Skeletal muscle tissue (tissue), 3 donors: ENCODE measurements at regions not wholly inside any gene's neighbourhood (a gene's known extent, or its start where the extent isn't known, plus 50 kb on each side); places are given as distances from the start of the nearest gene placed in this dataset.

Source experiments
- H3K27ac ChIP-seq: one replicate; pipeline ENCODE4 v1.7.0; 2013; ENCODE audit warnings: mild to moderate bottlenecking, low read depth, low read length, inconsistent platforms
- H3K27me3 ChIP-seq, 3 donors: one replicate each; pipeline ENCODE4 v1.7.0; 2013; ENCODE audit warnings: low read length in 3 of 3; ENCODE audit not compliant: control insufficient read depth in 3 of 3, insufficient read depth in 3 of 3
- H3K36me3 ChIP-seq, 3 donors: one replicate each; pipeline ENCODE4 v1.7.0; 2013; ENCODE audit warnings: low read length in 3 of 3; ENCODE audit not compliant: control insufficient read depth in 3 of 3, insufficient read depth in 3 of 3
- H3K4me1 ChIP-seq, 3 donors: one replicate each; pipeline ENCODE4 v1.7.0; 2013; ENCODE audit warnings: low read length in 3 of 3, mild to moderate bottlenecking in 3 of 3; ENCODE audit not compliant: control insufficient read depth in 3 of 3, insufficient read depth in 3 of 3
- H3K4me3 ChIP-seq, 3 donors: one replicate each; pipeline ENCODE4 v1.7.0; 2013; ENCODE audit warnings: low read length in 3 of 3
- H3K9ac ChIP-seq, 3 donors: one replicate each; pipeline ENCODE4 v1.7.0; 2013; ENCODE audit warnings: low read length in 3 of 3, mild to moderate bottlenecking in 3 of 3, moderate library complexity in 2 of 3, low read depth in 1 of 3
- H3K9me3 ChIP-seq, 3 donors: one replicate each; pipeline ENCODE4 v1.7.0; 2013; ENCODE audit warnings: low read length in 3 of 3; ENCODE audit not compliant: control insufficient read depth in 3 of 3
- donor health status: Osteomylitis.

- Histone ChIP-seq H3K4me3 (no peak overlapping the region), H3K27me3 (no peaks in the 10 kb centered on the region), H3K4me1 (peaks cover 0 to 7% (median under 1%) of the 10 kb centered on the region in 3 donors), H3K36me3 (no peaks in the 10 kb centered on the region), H3K9ac (no peak overlapping the region), H3K27ac (no peak overlapping the region), H3K9me3 (no peaks in the 10 kb centered on the region)
Measured at GRCh38 chr14:54168489-54168888, 211.9 kb upstream of the BMP4 start.

GRCh38 chr14:54169254-54169924, 212.8 kb upstream of the BMP4 start:
- Histone ChIP-seq H3K4me1 (peaks cover 0 to 10% (median 8%) of the 10 kb centered on the region in 3 donors), H3K27ac (no peak overlapping the region), H3K9ac (no peak overlapping the region), H3K4me3 (no peak overlapping the region), H3K27me3 (no peaks in the 10 kb centered on the region), H3K36me3 (no peaks in the 10 kb centered on the region), H3K9me3 (no peaks in the 10 kb centered on the region)

GRCh38 chr14:54170301-54170700, 213.7 kb upstream of the BMP4 start:
- Histone ChIP-seq H3K9me3 (no peaks in the 10 kb centered on the region), H3K9ac (no peak overlapping the region), H3K27ac (no peak overlapping the region), H3K4me1 (peaks cover 0 to 13% (median 8%) of the 10 kb centered on the region in 3 donors), H3K4me3 (no peak overlapping the region), H3K36me3 (no peaks in the 10 kb centered on the region), H3K27me3 (no peaks in the 10 kb centered on the region)

- Histone ChIP-seq H3K36me3 (no peaks in the 10 kb centered on the region), H3K9ac (no peak overlapping the region), H3K27ac (no peak overlapping the region), H3K4me3 (no peak overlapping the region), H3K4me1 (peaks cover 0 to 13% (median 8%) of the 10 kb centered on the region in 3 donors), H3K27me3 (no peaks in the 10 kb centered on the region), H3K9me3 (no peaks in the 10 kb centered on the region)
Measured at GRCh38 chr14:54172114-54172513, 215.5 kb upstream of the BMP4 start.

- Histone ChIP-seq H3K27ac (no peak overlapping the region), H3K9ac (no peak overlapping the region), H3K4me1 (peaks cover 0 to 13% (median 8%) of the 10 kb centered on the region in 3 donors), H3K4me3 (no peak overlapping the region), H3K27me3 (no peaks in the 10 kb centered on the region), H3K36me3 (no peaks in the 10 kb centered on the region), H3K9me3 (no peaks in the 10 kb centered on the region)
Measured at GRCh38 chr14:54172562-54172961, 215.9 kb upstream of the BMP4 start.

- no peaks in the 10 kb centered on the region for H3K27me3 ChIP-seq
- H3K4me1 ChIP-seq = peaks cover 0 to 13% (median 8%) of the 10 kb centered on the region in 3 donors
- H3K9ac ChIP-seq = no peak overlapping the region
- H3K27ac ChIP-seq = peak overlapping the region; percentile 32
- H3K4me3 ChIP-seq = no peak overlapping the region
- H3K9me3 ChIP-seq = no peaks in the 10 kb centered on the region
- H3K36me3 ChIP-seq = no peaks in the 10 kb centered on the region
Measured at GRCh38 chr14:54173802-54174201, 217.2 kb upstream of the BMP4 start.

DNA sequence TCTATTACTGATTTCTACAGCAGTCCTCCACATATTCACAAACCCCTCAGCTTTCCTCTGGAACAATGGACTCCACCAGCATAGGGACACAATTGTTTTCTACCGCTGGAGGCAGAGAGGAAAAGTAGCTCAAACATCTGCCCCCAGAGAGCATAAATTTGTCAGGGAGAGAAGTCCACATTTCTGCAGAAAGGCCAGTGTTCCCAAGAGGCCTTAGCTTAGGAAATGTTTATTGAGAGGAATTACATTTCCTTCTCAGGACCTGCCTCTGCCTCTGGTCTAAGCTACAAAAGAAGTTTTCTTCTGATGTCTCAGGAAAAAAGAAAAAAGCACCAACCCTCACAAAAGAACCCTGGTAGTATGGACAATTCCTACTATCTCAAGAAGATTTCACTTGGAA, 217.8 kb upstream of the BMP4 start:
- Histone ChIP-seq H3K27ac (peak overlapping the region; percentile 32), H3K27me3 (no peaks in the 10 kb centered on the region), H3K4me1 (peaks cover 0 to 13% (median 8%) of the 10 kb centered on the region in 3 donors)

GRCh38 chr14:54175298-54175942, 218.8 kb upstream of the BMP4 start:
- H3K36me3 ChIP-seq = no peaks in the 10 kb centered on the region
- no peak overlapping the region for H3K4me3 ChIP-seq
- H3K27ac ChIP-seq = no peak overlapping the region
- H3K9ac ChIP-seq = no peak overlapping the region
- no peaks in the 10 kb centered on the region for H3K27me3 ChIP-seq
- H3K9me3 ChIP-seq = no peaks in the 10 kb centered on the region
- peaks cover 0 to 13% (median 3%) of the 10 kb centered on the region in 3 donors for H3K4me1 ChIP-seq

More for the DNA sequence above, 217.8 kb upstream of the BMP4 start:
- H3K36me3 ChIP-seq = no peaks in the 10 kb centered on the region
- H3K9ac ChIP-seq = no peak overlapping the region
- no peak overlapping the region for H3K4me3 ChIP-seq
- H3K9me3 ChIP-seq = no peaks in the 10 kb centered on the region

DNA sequence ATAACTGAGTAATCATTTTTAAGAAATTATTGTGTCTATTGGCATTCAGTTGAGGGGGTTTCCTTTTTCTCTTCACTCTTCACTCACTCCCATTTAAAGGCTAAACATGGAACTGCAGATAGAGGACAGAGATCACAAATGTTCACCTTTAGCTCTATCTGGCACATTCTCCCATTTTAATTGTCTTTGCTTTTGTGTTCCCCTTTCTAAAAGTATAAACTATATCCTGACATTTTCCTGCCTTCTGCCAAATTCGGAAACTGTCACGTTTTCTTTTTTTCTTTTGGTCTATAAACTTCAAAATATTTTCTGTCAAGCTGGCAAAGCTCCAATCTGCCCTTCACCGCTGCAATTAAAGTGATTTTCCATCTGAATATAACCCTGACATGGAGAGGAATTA, 219.8 kb upstream of the CDKN3 start:
- no peaks in the 10 kb centered on the region for H3K36me3 ChIP-seq
- H3K27ac ChIP-seq = no peak overlapping the region
- no peak overlapping the region for H3K9ac ChIP-seq
- peaks cover 0 to 13% (median 3%) of the 10 kb centered on the region in 3 donors for H3K4me1 ChIP-seq
- H3K4me3 ChIP-seq = no peak overlapping the region
- no peaks in the 10 kb centered on the region for H3K27me3 ChIP-seq
- no peaks in the 10 kb centered on the region for H3K9me3 ChIP-seq
